C4-2B (cell line): ENCODE measurements at regions not wholly inside any gene's neighbourhood (a gene's known extent, or its start where the extent isn't known, plus 50 kb on each side); places are given as distances from the start of the nearest gene placed in this dataset.

Experiments used
- H3K27ac ChIP-seq: fragments of 450-650 bp; 2 replicates; pipeline ENCODE4 v1.5.1; 2017
- CTCF ChIP-seq: fragments of 450-650 bp; conservative IDR thresholded peaks from 2 replicates; pipeline ENCODE4 v1.5.1; 2017; ENCODE audit warnings: mild to moderate bottlenecking
- ZFX ChIP-seq: fragments of 450-650 bp; IDR thresholded peaks from 2 replicates; pipeline ENCODE4 v1.6.1; 2017

GRCh38 chr12:67773896-67774295 is 125.4 kb downstream of the DYRK2 start:
- TF ChIP-seq CTCF (no peak), ZFX (no peak)
- no peak overlapping the region for H3K27ac ChIP-seq

- H3K27ac ChIP-seq, result no peak overlapping the region
- TF ChIP-seq CTCF, result no peak
- TF ChIP-seq ZFX, result no peak
These were observed 126.5 kb downstream of the DYRK2 start for GRCh38 chr12:67774983-67775587.

GRCh38 chr12:67780580-67781084 is 132.1 kb downstream of the DYRK2 start:
- no peak overlapping the region for H3K27ac ChIP-seq
- TF ChIP-seq ZFX (no peak), CTCF (no peak)

- TF ChIP-seq ZFX, result no peak
- TF ChIP-seq CTCF, result no peak
- no peak overlapping the region for H3K27ac ChIP-seq
These were observed 134.0 kb downstream of the DYRK2 start for GRCh38 chr12:67782573-67782972.

- H3K27ac ChIP-seq, result no peak overlapping the region
- no peak for TF ChIP-seq CTCF
- no peak for TF ChIP-seq ZFX
These were observed 134.8 kb downstream of the DYRK2 start for GRCh38 chr12:67783393-67783792.

- no peak for TF ChIP-seq ZFX
- no peak for TF ChIP-seq CTCF
- H3K27ac ChIP-seq, result no peak overlapping the region
These were observed 136.3 kb downstream of the DYRK2 start for GRCh38 chr12:67784831-67785230.

GRCh38 chr12:67786086-67786485 is 137.5 kb downstream of the DYRK2 start:
- no peak for TF ChIP-seq ZFX
- TF ChIP-seq CTCF, result no peak
- no peak overlapping the region for H3K27ac ChIP-seq
